GM19043 (cell line): ENCODE measurements at regions not wholly inside any gene's neighbourhood (a gene's known extent, or its start where the extent isn't known, plus 50 kb on each side); places are given as distances from the start of the nearest gene placed in this dataset.
A peak's percentile ranks its signal among the peaks of the same experiment; 100 is the strongest.

Experiments used
- ATAC-seq: cut with Tn5 transposase; IDR thresholded peaks from one replicate; pipeline ENCODE4 v1.9.1; 2021; ENCODE audit warnings: low read depth; ENCODE audit not compliant: unreplicated experiment

DNA sequence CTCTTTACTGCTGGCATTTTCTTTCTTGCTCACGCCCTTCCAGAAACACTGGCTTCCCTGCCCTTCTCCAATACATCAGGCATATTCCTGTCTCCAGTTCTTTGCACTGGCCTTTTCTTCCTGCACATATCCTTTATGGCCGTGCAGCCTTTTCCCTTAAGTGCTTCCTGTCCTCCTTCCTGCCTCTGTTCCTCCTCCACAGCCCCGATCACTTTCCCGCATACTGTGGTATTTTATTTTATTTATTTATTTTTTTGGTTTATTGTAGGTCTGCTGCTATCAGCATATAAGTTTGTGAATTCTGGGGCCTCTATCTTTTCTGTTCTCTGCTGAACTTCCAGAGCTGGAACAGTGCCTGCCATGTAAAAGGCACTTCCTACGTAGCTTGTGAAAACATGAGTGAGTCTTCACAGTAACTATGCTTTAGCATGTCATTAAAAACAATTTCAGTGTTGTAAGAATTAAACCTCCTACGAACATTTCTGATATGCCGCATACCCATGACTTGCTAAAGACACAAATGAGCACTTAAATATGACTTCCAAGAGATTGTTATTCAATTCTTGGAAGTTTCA lies 289.1 kb downstream of the TRIB2 start:
- no peak for ATAC-seq

DNA sequence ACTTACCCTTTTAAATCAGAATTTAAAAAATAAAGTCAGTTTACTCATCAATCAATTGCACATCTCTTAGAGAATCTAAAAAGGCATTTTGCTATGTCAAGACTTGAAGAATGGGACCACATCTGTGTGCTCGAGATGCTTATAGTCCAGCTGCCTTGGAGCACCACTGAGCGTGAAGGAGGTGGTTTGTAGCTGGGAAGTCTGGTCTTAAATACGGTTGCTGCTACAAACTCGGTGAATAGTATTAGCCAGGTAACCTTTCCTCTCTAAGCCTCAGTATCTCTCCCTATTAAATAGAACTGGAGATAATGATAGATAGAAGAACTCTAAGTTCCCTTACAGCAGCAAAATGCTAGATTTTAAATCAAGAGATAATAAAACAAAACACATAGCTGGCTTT lies 289.7 kb downstream of the TRIB2 start:
- no peak for ATAC-seq

DNA sequence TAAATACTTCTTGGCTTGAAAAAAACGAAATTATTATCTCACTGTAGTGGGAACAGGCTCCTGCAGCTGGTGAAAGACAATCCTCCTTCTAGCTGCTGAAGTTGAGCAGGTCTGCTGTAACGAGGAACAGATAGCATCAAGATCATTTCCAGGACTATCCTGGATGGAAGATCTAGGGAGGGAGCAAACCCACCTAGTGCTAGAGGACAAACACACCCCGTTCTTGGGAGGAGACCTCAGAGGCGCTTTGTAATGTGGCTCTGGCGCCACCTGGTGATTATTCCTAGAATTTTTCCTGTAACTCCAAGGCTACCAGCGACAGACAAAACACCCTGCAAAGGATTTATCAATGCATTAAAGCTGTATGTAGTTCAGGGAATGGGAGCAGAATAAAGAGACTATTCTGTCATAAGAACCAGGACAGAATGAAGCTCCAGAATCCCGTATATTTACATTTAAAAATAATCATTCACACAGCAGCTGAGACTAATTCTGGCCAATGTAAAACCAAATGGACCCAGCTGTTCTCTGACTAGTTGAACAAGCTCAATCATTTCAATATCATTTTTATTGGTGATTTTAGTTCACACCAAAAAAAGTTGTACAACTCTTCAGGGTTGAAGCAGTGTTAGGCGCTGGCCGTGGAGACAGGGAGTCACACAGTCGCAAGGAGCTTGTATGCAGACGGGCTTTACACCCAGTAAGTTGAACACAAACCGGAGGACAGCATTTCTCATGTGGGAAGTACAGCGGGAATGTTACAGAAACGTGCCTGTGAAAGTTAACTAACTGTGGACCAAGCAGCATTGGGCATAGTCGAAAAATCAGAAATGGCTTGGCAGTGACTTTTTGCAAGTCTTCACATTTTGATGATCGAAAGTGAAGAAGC lies 290.3 kb downstream of the TRIB2 start:
- ATAC-seq: peak; percentile 81

DNA sequence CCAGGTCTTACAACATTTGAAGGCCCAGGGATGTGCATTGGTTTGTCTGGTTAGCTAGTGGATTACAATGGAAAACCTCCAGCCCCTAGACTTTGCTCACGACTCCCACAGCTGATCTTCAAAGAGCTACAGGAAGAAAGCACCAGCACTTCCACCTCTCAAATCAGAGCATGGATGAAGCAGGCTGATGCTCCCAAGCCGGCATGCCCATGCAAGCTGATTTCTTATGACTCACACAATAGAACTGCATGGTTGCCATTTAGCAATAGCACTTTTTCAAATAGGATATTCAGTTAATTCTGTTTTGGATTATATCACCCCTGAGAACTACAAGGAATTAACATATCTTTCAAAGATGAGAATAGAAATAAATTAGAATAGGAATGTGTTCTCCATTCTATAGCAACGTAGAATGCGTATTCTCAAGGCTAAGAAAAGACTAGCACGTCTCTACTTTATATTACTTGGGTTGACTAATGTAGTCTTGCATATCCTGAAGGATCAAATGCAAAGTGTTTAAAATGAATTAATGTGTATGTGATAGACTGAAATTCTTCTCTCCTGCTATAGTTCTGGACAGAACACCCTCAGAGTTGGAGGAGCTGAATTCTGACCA lies 292.4 kb downstream of the TRIB2 start:
- ATAC-seq: no peak

DNA sequence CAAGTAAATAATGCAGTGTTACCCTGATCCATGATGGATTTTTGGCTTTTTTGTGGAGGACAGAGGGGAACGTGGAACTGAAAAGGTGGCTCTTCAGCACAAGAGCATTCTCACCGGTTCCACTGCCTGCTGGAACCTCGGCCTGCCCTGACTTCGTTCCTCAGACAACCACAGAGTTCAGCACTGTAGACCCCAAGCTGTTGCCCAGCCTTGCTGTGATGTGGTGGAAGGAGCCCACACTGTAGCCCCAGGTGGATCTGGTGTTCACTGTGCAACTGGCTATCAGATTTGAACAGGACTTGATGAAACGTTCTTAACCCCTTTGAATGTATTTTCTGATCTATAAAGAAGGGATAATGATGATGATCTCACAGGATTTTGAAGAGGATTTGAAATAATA lies 293.5 kb downstream of the TRIB2 start:
- no peak for ATAC-seq

DNA sequence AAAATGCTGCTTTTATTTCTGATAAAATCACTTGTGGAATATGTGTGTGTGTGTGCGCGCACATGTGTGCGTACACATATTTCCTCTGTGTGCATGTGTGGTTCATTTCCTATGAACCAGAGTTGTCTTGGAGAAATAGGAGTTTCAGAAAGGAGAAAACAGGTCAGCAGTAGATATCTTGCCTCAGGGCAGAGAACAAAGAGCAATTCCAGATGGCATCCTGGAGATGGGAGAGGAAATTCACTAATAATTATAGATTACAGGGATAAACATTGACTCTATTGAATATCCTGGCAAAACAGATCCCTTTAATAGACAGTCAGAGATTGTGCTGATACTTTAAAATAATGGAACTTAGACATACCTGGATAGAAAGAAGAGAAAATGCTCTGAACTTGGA lies 298.0 kb downstream of the TRIB2 start:
- ATAC-seq: no peak

DNA sequence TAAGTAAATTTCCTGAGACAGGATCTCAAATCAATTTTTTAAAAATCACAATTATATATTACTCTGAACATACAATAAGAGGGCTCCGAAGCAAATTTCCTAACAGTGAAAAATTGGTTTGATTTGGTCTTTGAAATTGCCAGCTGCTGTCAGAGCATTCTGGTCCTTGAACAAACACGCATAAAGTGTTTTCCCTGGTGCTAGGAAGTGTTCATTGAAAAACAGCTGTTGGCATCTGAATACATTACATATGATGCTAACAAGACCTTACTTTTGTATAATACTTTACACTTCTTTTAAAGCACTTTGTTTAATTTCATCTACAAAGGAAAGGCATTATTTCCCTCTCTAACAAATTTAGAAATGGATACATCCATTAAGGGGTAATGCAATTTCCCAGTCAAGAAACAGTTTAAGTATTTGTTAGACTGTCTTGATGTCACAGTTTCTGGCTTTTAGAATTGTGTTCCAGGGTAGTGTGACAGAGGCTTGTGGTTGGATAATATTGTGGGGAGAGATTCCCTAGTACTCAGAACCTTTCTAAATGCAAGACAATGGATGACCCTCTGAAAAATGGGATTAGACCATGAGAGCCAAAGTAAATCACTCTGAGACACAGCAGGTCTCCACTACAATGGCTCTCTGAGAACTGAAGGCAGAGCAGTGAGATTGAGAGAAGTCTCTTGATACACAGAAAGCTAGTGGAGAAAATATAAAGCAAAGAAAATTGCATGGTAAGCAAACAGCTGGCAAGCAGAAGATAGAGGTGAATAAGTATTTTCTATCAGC lies 299.0 kb downstream of the TRIB2 start:
- no peak for ATAC-seq

DNA sequence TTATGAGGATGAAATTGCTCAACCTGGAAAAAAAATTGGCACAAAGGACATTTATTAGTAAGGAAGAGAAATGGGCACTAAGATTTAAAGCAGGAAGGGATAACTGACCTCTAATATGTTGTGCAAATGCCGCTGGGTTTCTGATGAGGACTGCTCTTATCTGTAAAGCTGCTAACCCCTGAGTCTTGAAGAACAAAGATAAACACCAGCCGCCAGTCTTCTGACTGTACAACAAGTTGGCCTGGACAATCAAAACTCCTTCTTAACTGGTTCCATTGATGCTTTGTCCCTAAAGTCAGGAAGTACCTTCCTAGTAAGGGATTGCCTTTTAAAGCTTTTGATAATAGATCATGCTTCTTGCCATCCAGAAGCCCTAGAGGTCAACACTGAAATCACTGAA lies 301.8 kb downstream of the TRIB2 start:
- no peak for ATAC-seq

DNA sequence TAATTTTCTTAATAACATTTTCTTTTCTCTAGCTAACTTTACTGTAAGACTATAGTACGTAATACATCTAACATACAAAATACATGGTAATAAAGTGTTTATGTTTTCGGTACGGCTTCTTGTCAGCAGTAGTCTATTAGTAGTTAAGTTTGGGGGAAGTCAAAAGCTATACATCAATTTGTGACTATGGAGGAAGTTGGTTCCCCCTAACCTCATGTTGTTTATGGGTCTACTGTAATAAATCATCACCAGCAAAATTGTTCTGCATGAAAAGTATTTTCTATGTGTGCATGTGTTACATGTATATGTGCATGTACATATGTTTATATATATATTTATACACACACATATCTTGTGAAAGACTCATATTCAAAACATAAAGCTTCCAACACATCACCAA lies 303.0 kb downstream of the TRIB2 start:
- no peak for ATAC-seq

DNA sequence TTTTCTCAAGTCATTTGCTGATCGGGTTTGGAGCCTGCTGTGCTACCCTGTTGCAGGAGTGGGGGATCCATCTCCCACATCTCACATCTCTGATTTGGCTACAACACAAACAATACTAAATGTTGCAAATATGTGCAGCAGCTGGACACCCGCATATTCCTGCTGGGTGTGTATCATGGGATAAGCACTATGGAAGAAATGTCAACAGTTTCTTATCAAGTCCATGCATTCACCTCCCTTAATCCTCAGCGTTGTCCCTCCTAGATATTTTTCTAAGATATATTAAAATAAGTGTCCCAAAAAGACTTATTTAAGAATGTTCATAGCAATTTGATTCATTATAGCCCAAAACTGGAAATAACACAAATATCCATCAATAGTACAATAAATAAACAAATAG lies 303.7 kb downstream of the TRIB2 start:
- ATAC-seq: no peak

DNA sequence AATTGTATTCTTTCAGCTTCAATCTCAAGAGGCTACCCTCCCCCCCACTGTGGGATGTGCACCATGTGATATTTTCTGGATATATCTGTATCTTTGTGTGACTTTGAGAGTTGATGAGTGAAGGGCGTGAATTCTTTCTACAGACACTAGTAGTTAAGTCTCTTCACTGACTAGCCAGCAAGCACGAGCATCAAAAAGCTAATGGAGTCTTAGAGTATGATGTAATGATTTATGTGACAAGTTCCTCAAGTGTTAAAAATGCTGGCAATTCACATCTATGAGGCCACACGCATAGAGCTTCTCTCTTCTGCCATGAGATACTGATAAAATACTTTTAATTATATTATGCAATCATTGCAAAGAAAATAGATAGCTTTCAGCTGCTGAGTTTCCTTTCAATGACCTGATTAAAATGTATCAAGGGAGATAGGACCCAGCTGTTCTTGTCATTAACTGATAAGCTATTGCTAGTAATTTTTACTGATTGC lies 304.8 kb downstream of the TRIB2 start:
- ATAC-seq: no peak

DNA sequence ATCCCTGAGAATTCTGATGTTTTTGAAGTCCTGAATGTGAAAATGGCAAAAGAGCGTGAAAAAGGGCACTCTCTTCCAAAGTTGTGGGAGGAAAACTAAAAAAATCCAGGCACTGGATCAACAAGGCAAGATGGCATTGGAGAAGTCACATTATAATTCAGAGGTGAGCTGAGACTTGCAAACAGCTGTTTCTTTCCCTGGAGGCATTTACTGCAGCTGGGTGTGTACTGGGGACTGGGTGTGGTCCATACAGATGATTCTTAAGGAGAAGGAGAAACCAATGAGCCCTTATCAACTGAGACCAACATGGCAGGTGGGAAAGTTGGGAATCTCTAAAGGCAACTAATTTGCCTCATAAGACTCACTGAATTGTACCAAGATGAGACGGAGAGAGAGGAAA lies 313.9 kb downstream of the TRIB2 start:
- no peak for ATAC-seq

DNA sequence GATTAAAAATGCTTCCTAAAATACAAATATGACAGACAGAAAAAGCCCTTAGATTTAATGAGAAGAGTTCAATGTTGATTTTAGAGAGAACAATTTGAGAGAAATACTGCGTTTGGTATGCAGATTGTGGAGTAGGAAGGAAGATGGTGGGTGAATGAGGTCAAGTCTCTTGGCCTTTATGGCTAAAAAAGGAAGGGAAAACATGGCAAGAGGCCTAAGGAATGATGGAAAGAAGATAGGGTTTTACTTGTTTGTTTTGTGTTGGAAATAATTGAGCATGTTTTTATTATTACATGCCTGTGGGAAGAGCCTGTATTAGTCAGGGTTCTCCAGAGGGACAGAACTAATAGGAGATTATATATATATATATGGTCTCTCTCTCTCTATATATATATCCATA lies 318.1 kb downstream of the TRIB2 start:
- ATAC-seq: no peak

DNA sequence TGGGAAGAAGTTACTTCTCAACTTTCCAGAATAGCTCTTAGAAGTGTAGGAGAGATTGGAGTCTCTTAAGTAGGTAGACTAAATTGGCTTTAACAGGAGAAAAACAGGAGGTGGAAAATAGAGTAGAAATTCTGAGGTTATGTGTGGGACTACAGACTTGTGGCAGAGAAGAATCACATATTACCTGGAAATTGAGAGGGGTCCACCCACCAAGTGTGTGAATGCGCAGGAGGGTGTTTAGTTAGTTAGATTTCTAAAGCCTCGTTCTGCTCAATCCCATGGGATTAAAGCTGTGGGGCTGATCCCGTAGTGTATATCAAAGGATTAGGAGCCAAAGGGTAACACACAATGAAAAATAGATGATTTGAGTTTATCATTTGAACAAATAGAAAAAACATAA lies 319.1 kb downstream of the TRIB2 start:
- no peak for ATAC-seq

DNA sequence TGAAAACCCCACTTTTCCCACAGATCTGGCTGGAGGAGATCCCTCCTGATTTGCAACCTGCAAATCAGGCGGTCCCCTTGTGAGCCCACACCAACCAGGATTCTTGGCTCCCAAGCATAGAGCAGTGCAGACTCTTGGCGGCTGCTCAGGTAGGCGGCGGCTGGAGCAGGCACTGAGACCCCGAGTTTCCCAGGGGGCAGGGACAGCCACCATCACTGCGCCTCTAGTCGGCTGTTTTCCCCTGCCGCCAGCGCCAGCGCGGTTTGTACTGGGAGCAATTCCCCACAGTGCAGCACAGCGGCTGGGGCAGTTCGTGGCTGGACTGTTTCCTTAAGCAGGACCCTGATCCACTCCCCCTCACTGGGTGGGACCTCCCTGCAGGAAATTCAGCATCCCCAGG lies 323.3 kb downstream of the TRIB2 start:
- ATAC-seq: no peak

DNA sequence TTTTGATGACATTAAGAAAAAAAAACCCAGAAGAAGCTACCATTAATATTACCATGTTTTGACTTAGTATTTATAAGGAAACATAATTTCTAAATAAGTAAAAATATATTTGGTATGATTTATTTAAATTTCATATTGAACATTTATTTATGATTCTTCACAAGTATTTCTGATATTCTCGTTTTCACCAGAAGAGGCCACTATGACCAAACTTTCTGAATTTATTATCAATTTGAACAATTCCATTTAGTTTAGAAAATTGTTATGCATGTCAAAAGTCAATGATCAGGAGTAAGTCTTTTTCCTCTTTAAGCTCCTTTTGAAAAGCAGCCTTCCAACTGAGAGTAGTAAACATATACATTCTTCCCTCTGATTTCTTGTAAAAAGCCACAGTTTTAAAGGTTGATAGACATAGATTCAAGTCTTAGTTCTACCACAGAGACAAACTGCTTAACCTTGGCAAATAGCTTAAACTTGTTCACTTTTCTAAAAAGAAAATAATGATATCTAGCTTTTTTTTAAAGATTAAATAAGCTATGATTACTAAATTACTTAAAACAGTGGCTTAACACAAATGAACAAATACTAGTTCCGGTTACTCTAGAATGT lies 329.9 kb downstream of the TRIB2 start:
- no peak for ATAC-seq

DNA sequence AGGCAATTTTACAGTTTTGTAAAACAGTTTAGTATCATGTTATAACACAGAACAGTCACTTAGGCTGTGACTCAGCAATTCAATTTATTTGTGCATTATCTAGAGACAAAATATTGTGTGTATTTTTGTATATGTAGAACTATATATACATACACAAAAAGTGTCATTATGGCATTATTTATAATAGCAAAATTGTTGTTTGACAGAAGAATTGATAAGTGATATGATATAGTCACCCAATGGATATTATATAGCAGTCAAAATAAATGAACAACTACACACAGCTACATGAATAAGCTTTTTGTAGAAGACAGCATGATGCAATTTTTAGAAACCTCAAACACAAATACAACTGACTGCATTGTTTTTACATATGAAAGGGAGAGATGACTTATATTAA lies 334.0 kb downstream of the TRIB2 start:
- ATAC-seq: no peak

DNA sequence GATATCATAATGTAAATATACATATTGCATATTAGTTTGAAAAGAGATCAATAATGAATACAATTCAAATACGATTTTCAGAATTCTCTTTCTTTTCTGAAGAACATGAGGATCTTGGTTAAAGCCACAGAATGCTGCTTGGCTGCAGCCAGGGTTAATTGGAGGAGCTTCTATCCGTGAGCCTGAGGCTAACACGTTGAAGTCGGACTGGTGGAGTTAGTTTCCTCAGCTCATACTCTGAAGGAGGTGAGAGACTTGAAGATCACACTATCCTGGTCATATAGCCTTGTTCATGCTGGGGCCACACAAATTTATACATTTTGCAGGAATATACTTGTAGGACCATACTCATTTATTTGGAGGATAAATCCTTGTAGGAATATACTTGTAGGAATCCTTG lies 335.8 kb downstream of the TRIB2 start:
- no peak for ATAC-seq

DNA sequence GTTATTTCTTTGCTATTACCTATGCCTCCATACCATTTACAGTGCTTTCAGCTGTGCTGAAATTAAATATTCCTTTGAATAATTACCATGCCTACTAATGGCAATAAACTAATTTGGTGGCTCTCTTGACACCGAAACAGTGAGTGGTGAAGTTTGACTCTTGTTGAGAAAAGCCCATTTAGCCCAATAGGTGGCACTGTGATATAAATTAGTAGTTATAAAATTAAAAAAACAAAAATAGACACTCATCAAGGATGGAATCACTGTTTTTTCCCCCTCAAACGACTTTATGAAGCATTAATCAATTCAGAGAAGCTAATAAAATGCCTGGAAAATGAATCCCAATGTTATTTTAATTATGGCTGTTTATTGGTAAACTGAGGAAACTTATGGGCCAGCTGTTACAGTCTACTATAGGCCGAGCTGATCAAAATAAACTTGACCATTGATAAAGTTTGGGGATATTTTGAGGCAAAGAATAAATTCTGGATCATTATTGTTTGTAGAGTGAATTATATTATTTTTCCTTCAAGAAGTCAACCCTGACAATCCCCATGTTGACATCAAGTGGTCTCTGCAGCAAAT lies 339.6 kb downstream of the TRIB2 start:
- ATAC-seq: no peak

DNA sequence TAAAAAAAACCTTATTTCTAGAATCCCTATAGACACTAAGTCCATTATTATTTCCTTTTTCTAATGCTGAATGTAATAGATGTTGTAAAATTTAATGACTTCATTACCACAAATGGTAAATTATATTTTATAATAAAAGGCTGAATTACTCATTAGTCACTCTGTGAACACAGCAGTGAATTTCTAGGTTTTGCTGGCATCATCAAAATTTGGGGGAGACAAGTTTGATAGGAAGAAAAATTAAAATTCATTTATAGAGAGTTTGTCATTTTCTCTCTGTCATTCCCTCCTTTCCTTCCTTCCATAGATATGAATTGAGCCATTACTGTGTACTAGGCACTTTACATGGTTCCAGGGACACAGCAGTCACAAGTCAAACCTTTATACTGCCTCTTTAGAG lies 340.9 kb downstream of the TRIB2 start:
- ATAC-seq: no peak
